Mammary epithelial cell (primary cell): ENCODE measurements at regions not wholly inside any gene's neighbourhood (a gene's known extent, or its start where the extent isn't known, plus 50 kb on each side); places are given as distances from the start of the nearest gene placed in this dataset.

Source experiments
- CTCF ChIP-seq, 2 donors: IDR thresholded peaks in 1 of 2; conservative IDR thresholded peaks in 1 of 2; 2 replicates each; pipeline ENCODE4 v1.5.1; 2011 to 2012; ENCODE audit warnings: inconsistent platforms in 2 of 2, low read length in 2 of 2, mild to moderate bottlenecking in 2 of 2, control low read depth in 1 of 2, low read depth in 1 of 2; ENCODE audit not compliant: insufficient read depth in 1 of 2; ENCODE audit errors: extremely low read depth in 1 of 2
- EZH2 ChIP-seq: IDR thresholded peaks from 2 replicates; pipeline ENCODE4 v1.6.1; 2012; ENCODE audit warnings: low read length, inconsistent platforms, borderline replicate concordance

GRCh38 chr7:33706186-33706585, 199.2 kb upstream of the BMPER start:
- TF ChIP-seq CTCF (conservative IDR thresholded peaks at IDR 0.05 in 1 of 2, IDR thresholded peaks at IDR 0.05 in 1 of 2; ENCODE audit: extremely low read depth in 1 of 2, insufficient read depth in 1 of 2, low read depth in 1 of 2, low read length in 2 of 2) (no peak), EZH2 (no peak)
